H9 (cell line): ENCODE measurements at regions not wholly inside any gene's neighbourhood (a gene's known extent, or its start where the extent isn't known, plus 50 kb on each side); places are given as distances from the start of the nearest gene placed in this dataset.

ENCODE experiments used
- DNase-seq: peaks from one replicate; pipeline ENCODE4 v3.0.0-alpha.2; 2017
- H2AFZ ChIP-seq: one replicate; pipeline ENCODE4 v1.6.1; 2013; ENCODE audit warnings: mild to moderate bottlenecking, low read length, control low read depth, moderate library complexity
- H2AK5ac ChIP-seq: 2 replicates; pipeline ENCODE4 v1.6.1; 2013; ENCODE audit warnings: low read length, control low read depth, mixed read lengths; ENCODE audit not compliant: insufficient read length
- H2BK120ac ChIP-seq: one replicate; pipeline ENCODE4 v1.6.1; 2013; ENCODE audit warnings: low read depth, mild to moderate bottlenecking, low read length, control low read depth, inconsistent platforms; ENCODE audit not compliant: poor library complexity, severe bottlenecking
- H2BK12ac ChIP-seq: 2 replicates; pipeline ENCODE4 v1.6.1; 2013; ENCODE audit warnings: low read length, control low read depth, mixed read lengths, low read depth; ENCODE audit not compliant: insufficient read length
- H2BK15ac ChIP-seq: 2 replicates; pipeline ENCODE4 v1.6.1; 2013; ENCODE audit warnings: low read depth, low read length, control low read depth
- H2BK20ac ChIP-seq: one replicate; pipeline ENCODE4 v1.6.1; 2013; ENCODE audit warnings: low read depth, mild to moderate bottlenecking, low read length, control low read depth, inconsistent platforms; ENCODE audit not compliant: poor library complexity, severe bottlenecking
- H2BK5ac ChIP-seq: 2 replicates; pipeline ENCODE4 v1.6.1; 2013; ENCODE audit warnings: low read length, control low read depth, mixed read lengths; ENCODE audit not compliant: insufficient read length
- H3K14ac ChIP-seq: 2 replicates; pipeline ENCODE4 v1.6.1; 2013; ENCODE audit warnings: low read length, control low read depth; ENCODE audit not compliant: insufficient read depth
- H3K18ac ChIP-seq: 2 replicates; pipeline ENCODE4 v1.6.1; 2013; ENCODE audit warnings: low read depth, mild to moderate bottlenecking, mixed read lengths, low read length, control low read depth; ENCODE audit not compliant: insufficient read length
- H3K23ac ChIP-seq: 2 replicates; pipeline ENCODE4 v1.6.1; 2013; ENCODE audit warnings: low read length, control low read depth, mixed read lengths, low read depth; ENCODE audit not compliant: insufficient read length
- H3K23me2 ChIP-seq: 2 replicates; pipeline ENCODE4 v1.6.1; 2013; ENCODE audit warnings: low read depth, mild to moderate bottlenecking, mixed read lengths, low read length, control low read depth; ENCODE audit not compliant: insufficient read length, poor library complexity, severe bottlenecking
- H3K27ac ChIP-seq: 2 replicates; pipeline ENCODE4 v1.5.1; 2013; ENCODE audit warnings: low read length, control low read depth, mixed read lengths, low read depth; ENCODE audit not compliant: insufficient read length
- H3K27me3 ChIP-seq: 2 replicates; pipeline ENCODE4 v1.6.1; 2013; ENCODE audit warnings: low read length, control low read depth, inconsistent platforms; ENCODE audit not compliant: insufficient read depth
- H3K4ac ChIP-seq: 2 replicates; pipeline ENCODE4 v1.6.1; 2013; ENCODE audit warnings: low read depth, mild to moderate bottlenecking, control low read depth, inconsistent platforms, low read length, moderate library complexity
- H3K4me1 ChIP-seq: 2 replicates; pipeline ENCODE4 v1.6.1; 2013; ENCODE audit warnings: low read length, control low read depth, inconsistent platforms; ENCODE audit not compliant: insufficient read depth
- H3K4me2 ChIP-seq: 2 replicates; pipeline ENCODE4 v1.6.1; 2013; ENCODE audit warnings: low read length, control low read depth, mixed read lengths; ENCODE audit not compliant: insufficient read length, insufficient read depth
- H3K56ac ChIP-seq: 2 replicates; pipeline ENCODE4 v1.6.1; 2013; ENCODE audit warnings: low read depth, mild to moderate bottlenecking, mixed read lengths, low read length, control low read depth; ENCODE audit not compliant: insufficient read length
- H3K79me1 ChIP-seq: 2 replicates; pipeline ENCODE4 v1.6.1; 2013; ENCODE audit warnings: low read depth, mild to moderate bottlenecking, moderate library complexity, low read length, control low read depth, inconsistent platforms; ENCODE audit not compliant: insufficient read depth, poor library complexity, severe bottlenecking
- H3K79me2 ChIP-seq: 2 replicates; pipeline ENCODE4 v1.6.1; 2013; ENCODE audit warnings: low read length, control low read depth, inconsistent platforms; ENCODE audit not compliant: insufficient read depth
- H3K9ac ChIP-seq: 2 replicates; pipeline ENCODE4 v1.6.1; 2013; ENCODE audit warnings: low read length, control low read depth, mixed read lengths; ENCODE audit not compliant: insufficient read length; ENCODE audit errors: extremely low read depth
- H3K9me3 ChIP-seq: one replicate; pipeline ENCODE4 v1.6.1; 2013; ENCODE audit warnings: low read depth, low read length, inconsistent platforms; ENCODE audit not compliant: control insufficient read depth
- H3T11ph ChIP-seq: one replicate; pipeline ENCODE4 v1.6.1; 2013; ENCODE audit warnings: mild to moderate bottlenecking, low read length, control low read depth, inconsistent platforms
- H4K20me1 ChIP-seq: one replicate; pipeline ENCODE4 v1.6.1; 2013; ENCODE audit not compliant: control insufficient read depth, insufficient read length, insufficient read depth
- H4K5ac ChIP-seq: 2 replicates; pipeline ENCODE4 v1.6.1; 2013; ENCODE audit warnings: low read depth, mild to moderate bottlenecking, mixed read lengths, low read length, control low read depth; ENCODE audit not compliant: insufficient read length
- H4K8ac ChIP-seq: replicated peaks from 2 replicates; pipeline ENCODE4 v1.6.1; 2013; ENCODE audit warnings: low read length, control low read depth, mixed read lengths, low read depth; ENCODE audit not compliant: insufficient read length
- H4K91ac ChIP-seq: 2 replicates; pipeline ENCODE4 v1.6.1; 2013; ENCODE audit warnings: low read depth, mild to moderate bottlenecking, moderate library complexity, mixed read lengths, low read length, control low read depth; ENCODE audit not compliant: insufficient read length
- H3K27ac Mint-ChIP-seq, 3 experiments: 2 replicates in 2 of 3; 3 replicates in 1 of 3; pipeline ENCODE4 v1.8.0; 2020 to 2021; ENCODE audit warnings: mixed read lengths in 3 of 3, mild to moderate bottlenecking in 1 of 3, moderate library complexity in 1 of 3
- H3K27me3 Mint-ChIP-seq: 2 replicates; pipeline ENCODE4 v1.8.0; 2021; ENCODE audit warnings: low read depth, mild to moderate bottlenecking, moderate library complexity, mixed read lengths
- H3K36me3 Mint-ChIP-seq, 3 experiments: 2 replicates in 2 of 3; 3 replicates in 1 of 3; pipeline ENCODE4 v1.8.0; 2020 to 2021; ENCODE audit warnings: low read depth in 3 of 3, mixed read lengths in 3 of 3; ENCODE audit not compliant: insufficient read depth in 1 of 3
- H3K4me1 Mint-ChIP-seq, 2 experiments: 2 replicates each; pipeline ENCODE4 v1.8.0; 2020; ENCODE audit warnings: mixed read lengths in 2 of 2
- H3K4me3 Mint-ChIP-seq, 2 experiments: 2 replicates in 1 of 2; 3 replicates in 1 of 2; pipeline ENCODE4 v1.8.0; 2020 to 2021; ENCODE audit warnings: mild to moderate bottlenecking in 2 of 2, mixed read lengths in 2 of 2, moderate library complexity in 1 of 2
- H3K9me3 Mint-ChIP-seq, 2 experiments: 2 replicates in 1 of 2; 3 replicates in 1 of 2; pipeline ENCODE4 v1.8.0; 2020; ENCODE audit warnings: mild to moderate bottlenecking in 2 of 2, mixed read lengths in 2 of 2, moderate library complexity in 1 of 2
- CTCF ChIP-seq: fragments of 200-600 bp; sonication (generic); conservative IDR thresholded peaks from 3 replicates; pipeline ENCODE4 v1.8.0; 2021; ENCODE audit warnings: antibody characterized with exemption, mild to moderate bottlenecking
- WGBS: extraction: QIAGEN DNeasy Blood & Tissue Kit; methylation state at CpG from one replicate; pipeline ENCODE4 v1.1.7; 2013; ENCODE audit warnings: missing lambda C conversion rate, low lambda C conversion rate, mixed read lengths; ENCODE audit not compliant: insufficient read length; ENCODE audit errors: extremely low coverage; 5-methylcytosine and 5-hydroxymethylcytosine counted together

- H3K27ac ChIP-seq: no peak overlapping the region
- H2BK15ac ChIP-seq: no peak overlapping the region
- no peaks in the 10 kb centered on the region for H3K79me1 ChIP-seq
- Mint-ChIP-seq H3K4me1 (peaks cover 44 to 51% of the 10 kb centered on the region in 2 experiments), H3K27ac (peak overlapping the region in 1 of 3 experiments; percentile 70; a peak in 1 of 7 replicates), H3K4me3 (no peak overlapping the region), H3K27me3 (peaks cover 22% of the 10 kb centered on the region), H3K36me3 (no peaks in the 10 kb centered on the region), H3K9me3 (no peaks in the 10 kb centered on the region; a peak in 1 of 5 replicates)
- H4K5ac ChIP-seq: no peak overlapping the region
- no peak overlapping the region for H3K4ac ChIP-seq
- H3K9ac ChIP-seq: no peak overlapping the region
- no peak overlapping the region for H2AK5ac ChIP-seq
- no peak overlapping the region for H2BK5ac ChIP-seq
- no peak overlapping the region for H3K18ac ChIP-seq
- no peak overlapping the region for H2BK12ac ChIP-seq
- no peak overlapping the region for H2AFZ ChIP-seq
- no peak overlapping the region for H3T11ph ChIP-seq
- no peak overlapping the region for H4K8ac ChIP-seq
- no peak overlapping the region for H3K23ac ChIP-seq
- peaks cover 13% of the 10 kb centered on the region; the same call in 1 of the 2 replicates for H3K4me1 ChIP-seq
- WGBS: no CpG with 5 or more reads among the region's 26 CpGs
- H3K9me3 ChIP-seq: no peaks in the 10 kb centered on the region
- TF ChIP-seq CTCF: no peak
- no peak overlapping the region; the same call in 1 of the 2 replicates for H3K14ac ChIP-seq
- no peak overlapping the region for H2BK20ac ChIP-seq
- H3K56ac ChIP-seq: no peak overlapping the region
- no peak overlapping the region for H4K91ac ChIP-seq
- H4K20me1 ChIP-seq: no peaks in the 10 kb centered on the region
- H3K4me2 ChIP-seq: no peak overlapping the region
- DNase-seq: no peak
- H3K23me2 ChIP-seq: no peaks in the 10 kb centered on the region
- no peaks in the 10 kb centered on the region for H3K79me2 ChIP-seq
- H3K27me3 ChIP-seq: no peaks in the 10 kb centered on the region
- no peak overlapping the region for H2BK120ac ChIP-seq
Observed at GRCh38 chr2:20539776-20540586, 93.1 kb downstream of the RHOB start.
